HG02798 (cell line): ENCODE measurements at regions not wholly inside any gene's neighbourhood (a gene's known extent, or its start where the extent isn't known, plus 50 kb on each side); places are given as distances from the start of the nearest gene placed in this dataset.

Experiments used
- ATAC-seq: cut with Tn5 transposase; IDR thresholded peaks from one replicate; pipeline ENCODE4 v1.9.1; 2021; ENCODE audit warnings: mild to moderate bottlenecking; ENCODE audit not compliant: unreplicated experiment, poor library complexity

DNA sequence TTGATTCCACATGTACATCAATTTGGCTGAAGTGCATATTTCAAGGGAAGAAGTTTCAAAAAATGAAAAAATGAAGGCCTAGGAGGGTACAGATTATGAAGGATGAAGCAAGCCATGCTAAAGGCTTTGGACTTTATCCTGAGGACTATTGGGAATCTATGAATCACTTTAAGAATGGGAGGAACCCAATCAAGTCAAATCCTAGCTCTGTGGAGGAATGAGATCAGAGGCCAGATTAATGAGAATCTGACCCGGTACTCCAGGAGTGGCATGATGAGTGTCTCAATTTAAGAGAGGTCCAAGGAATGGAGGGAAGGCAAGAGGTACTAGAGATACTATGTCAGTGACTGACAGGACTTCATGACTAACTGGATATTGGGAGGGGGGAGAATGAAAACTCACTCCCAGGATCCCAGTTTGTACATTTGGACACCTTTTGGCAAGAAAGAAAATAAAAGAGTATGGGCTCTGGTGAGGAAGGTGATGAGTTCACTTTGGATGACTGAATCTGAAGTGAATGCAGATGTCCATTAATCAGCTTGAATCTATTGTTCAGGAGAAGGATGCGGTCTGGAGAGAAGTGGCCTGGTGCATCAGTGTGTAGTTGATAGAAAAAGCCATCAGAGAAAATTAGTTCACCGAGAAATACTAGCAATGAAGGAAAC, 349.0 kb downstream of the EFNB2 start:
- no peak for ATAC-seq

DNA sequence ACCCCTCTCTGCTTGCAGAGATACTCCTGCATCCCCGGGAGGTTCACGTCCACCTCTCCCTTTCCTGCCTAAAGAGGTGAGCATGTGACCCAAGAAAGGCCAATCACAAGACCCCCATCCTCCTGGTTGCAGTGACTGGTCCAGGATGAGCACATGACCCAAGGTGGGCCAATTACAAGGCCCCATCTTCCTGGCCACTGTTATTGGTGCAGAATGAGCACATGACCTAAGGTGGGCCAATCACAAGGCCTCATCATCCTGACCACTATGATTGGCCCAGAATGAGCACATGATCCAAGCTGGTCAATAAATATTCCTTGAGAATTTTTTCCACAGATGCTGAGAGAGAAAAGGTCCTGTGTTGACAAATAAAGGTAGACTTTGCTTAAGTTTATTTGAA, 350.7 kb downstream of the EFNB2 start:
- ATAC-seq, result peak; percentile 41

DNA sequence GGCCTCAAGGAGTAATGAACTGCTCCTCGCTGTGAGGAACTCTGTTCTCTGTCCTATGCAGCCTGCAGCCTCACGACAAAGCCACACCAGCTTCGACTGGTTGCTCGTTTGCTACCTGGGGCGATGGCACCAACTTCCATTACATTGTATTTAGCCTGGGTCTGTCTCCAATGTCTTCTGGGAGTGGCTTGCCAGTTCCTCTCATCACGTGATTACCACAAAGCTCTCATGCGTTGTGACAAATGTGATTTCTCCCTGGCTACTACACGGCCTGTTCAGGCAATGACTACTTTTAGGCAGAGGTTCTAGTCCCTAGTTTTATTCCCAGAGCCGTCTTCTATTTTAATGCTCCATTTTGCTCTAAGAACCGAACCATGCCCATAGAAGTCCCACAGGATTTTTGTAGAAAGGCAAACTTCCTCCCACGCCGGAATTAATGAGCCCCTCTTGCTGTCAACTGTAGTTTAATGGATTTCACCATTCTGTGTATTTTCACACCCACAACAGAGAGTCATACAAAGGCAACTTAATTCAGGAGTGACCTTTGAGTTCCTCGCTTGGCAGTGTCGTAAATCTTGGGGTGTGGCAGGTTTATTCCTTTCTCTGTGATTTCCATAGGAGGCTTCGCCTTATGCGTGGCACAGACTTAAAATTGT, 351.9 kb downstream of the EFNB2 start:
- ATAC-seq, result no peak

DNA sequence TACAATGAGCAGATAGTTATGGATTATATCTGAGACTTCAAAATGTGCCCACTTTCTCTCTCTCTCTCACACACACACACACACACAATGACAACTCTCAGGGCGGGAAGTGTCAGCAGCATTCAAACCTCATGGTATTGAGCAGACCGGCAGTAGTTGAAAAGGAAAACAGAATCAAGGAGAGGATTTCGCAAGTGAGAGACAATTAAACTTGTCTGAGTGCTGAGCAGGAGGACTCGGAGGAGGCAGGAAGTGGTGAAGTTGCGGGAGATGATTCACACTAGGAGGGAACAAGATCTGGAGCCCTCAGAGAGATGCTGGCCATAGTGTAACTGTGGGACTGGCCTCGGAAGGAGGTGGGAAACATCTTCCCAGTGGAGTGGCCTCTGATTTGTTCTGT, 353.1 kb downstream of the EFNB2 start:
- no peak for ATAC-seq

DNA sequence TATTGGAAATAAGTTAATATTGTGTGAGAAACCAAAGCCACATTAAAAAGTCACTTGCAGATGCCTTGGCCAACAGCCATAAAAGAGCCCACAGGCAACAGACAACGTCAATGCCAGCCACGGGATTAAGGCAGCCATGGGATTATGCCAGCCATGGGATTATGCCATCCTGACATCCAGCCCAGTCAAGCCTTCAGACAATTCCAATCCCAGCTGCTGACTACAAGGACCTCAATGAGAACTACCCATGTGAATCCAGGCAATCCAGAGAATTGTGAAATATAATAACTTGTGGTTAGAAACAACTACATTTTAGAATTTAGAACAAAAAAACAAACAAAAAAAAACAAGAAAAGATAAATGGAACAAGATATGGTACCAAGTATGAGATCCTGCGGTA, 356.6 kb downstream of the EFNB2 start:
- ATAC-seq, result no peak

DNA sequence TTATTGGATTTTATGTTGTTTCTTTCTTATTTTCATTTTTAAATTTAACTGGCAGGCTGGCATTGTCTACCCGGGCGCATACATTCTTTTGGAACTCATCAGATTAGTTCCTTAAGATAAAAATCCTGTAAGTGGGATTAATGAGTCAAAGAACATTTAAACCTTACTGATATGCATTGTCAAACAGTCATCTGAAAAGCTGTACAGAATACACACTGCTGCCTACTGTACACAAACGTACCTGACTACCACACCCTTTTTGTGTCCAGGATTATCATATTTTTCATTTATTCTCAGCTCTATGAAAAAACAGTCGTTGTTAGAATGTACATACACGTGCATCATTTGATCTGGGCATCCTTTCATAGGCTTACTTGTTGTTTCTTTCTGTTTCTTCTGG, 358.3 kb downstream of the EFNB2 start:
- no peak for ATAC-seq

DNA sequence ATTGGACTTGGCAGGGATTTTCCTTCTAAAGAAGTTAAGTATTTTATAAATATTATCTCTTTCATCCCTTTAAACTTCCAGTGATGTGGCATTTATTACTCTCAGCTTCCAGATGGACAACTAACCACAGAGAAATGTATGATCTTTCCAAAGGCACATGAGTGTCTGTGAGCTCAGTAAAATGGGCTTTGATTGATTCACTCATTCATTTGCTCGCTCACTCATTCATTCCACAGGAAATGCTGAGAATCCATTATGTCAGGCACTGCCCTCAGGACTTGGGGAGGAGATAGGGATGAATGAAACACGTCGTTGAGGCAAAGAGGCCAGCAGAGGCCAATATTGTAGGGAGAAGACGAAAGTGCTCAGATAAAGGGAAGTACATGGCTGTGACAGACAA, 359.3 kb downstream of the EFNB2 start:
- ATAC-seq, result no peak

DNA sequence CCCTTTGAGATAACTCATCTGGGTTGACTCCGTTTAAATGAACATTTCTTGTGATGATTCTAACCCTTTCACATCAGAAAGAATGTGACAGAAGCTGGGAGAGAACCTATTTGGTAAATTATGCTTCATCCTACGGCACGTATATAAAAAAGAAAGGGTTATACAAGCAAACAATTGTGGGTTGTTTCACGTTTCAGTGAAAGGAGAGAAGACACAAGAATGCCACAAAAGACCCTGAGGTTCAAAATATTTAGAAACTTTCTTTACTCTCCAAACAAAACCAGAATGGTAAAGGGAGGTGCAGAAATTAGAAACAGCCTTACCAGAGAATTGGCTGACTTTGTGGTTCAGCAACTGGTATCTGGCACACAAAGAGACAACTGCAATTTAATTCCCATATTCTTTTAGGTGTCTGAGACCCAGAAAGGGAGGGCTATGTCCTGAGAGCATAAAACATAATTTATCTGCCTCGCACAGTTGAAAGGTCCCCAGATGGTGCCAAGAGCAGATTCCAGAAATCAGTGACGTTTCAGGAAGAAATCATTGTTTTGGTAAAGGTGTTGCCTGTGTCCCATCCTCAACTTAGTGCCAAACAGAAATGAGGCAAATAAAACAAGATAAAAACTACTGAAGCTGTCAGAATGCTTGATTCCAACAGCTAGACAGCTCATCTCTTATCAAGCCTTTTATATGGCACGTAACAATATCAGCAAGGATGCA, 361.4 kb downstream of the EFNB2 start:
- no peak for ATAC-seq

DNA sequence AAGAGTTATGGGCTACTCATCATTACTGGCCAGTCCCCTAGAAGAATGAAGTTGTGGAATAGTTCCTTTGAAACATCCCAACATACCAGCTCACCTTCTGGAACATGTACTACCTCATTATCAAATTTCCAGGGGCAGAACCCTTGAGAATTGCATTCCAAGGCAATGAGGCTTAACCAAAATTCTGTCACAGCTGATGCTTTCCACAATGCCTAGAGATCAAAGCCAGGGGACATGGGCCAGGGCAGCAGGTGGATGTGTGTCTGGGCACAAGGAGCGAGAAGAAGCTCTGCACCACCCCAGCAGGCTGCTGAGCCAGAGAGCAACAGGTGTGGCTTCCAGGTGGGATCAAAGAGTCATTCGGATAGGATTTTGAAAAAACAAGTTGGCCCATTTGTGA, 362.1 kb downstream of the EFNB2 start:
- no peak for ATAC-seq

DNA sequence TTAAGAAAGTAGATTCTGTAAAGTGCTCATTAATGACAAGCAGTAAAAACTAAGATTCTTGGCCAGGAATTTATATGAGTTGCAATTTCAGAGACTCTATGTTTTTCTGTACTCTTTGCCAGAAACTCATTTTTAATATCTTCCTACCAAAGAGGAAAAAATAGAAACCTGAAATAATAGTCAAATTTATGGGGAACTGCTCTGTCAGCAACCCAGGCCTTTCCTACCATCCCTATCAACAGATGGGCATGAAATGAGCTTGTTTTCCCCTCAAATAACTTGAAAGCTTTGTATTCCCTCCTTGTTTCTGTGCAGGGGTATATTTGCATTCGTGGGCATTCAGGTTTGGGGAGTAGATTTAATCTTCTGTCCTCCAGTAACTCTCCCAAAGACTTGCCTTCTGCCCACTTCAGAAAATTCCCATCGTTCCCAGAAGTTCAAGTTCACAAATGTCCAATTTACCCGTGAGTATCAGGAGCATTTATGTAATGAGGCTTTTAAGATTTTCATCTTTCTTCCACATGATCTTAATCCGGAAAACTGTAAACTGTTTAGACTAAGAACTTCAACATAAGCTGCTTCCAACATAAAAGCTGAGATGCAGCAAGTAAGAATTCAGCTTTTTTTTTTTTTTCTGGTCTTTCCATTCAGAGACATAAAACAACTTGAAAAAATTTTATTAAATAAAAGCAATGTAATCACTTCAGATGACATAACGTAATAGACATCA, 363.1 kb downstream of the EFNB2 start:
- no peak for ATAC-seq

DNA sequence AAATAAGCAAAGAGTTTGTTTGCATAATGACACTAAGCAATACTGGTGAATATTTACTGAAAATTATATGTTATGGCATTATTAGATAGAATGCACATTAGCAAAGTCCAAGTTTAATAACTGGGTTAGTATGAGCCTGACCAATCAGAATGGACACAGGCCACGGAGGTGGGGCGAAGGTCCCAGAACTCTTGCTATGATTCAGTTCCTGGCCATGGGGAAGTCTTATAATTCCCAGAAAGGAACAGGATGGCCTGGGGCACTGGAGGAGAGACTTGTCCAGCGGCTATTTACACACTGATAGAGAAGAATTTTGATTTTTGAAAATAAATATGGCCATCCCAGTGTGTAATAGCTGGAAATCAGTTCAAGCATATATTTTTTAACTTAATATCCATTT, 372.0 kb downstream of the EFNB2 start:
- no peak for ATAC-seq

DNA sequence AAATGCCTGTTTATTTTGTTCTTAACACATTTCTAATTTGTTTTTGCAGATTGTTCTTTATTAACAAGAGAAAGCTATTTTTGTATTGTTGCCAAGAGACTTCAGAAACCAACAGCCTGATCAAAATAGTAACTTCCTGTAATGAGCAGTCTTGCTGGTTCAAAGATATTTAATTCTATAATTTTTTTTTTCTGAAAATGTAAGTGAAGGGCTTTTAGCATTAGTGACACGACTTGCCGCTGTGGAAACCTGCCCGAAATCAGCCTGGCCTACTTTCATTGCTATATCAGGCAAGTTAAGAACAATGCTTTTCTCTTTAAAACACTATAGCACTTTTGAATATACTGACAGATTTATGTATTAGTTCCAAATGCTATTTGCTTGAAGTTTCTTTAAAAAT, 374.3 kb downstream of the EFNB2 start:
- ATAC-seq, result no peak

DNA sequence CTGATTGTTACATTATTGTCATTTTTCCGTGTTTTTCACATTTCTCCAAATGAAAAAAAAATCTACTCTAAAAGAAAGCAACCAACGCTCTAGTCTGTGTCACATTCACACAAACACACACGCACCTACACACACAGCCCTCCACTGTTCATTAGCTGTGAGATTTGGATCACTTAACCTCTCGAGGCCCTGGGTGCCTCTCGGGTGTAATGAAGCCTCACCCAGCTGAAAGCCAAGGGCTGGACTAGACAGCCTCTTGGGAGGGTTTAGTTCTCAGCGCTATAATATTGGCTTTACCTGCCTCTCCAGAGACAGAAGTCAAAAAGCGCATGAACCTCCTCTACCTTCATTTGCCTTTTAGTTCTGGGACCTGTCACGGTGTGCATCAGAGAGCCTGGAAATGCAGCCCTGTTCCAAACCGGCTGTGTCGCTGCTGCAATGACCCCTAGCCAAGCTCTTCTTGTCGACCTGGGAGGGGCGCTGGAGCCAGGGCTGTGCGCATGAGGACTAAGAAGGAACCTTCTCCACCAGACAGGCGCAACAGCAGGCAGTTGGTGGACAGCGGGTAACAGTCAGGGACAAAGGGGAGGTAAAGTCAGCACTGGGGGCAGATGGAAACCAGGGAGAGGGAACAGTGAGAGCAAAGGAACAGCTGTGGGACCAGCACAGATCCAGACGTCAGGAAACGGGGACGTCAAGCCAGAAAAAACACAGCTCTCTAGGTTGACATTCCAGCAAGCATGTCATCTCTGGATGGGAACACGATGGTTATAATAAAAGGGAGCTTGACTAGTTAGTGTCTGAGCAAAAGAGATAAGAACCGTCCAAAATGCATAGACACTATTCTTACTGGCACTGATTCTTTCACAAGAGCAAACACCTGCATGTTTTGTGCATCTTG, 375.9 kb downstream of the EFNB2 start:
- ATAC-seq, result no peak

DNA sequence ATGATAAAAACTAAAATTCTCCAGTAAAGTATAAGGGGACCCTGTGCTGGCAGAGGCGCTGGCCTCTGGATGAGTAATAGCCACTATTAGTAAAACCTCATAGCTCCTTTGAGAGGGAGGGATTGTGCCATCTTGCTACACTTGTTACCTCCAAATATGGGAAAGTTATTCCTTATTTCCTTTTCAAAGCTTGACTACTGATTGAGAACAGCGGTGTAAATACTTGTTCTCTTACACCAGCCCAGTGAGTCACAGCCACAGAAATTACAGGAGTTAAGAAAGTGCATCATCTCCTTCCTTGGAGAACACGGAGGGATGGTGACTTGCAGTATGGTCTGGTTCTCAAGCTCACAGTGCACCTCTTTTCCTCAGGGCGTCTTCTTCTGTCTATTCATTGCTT, 379.0 kb downstream of the EFNB2 start:
- no peak for ATAC-seq

DNA sequence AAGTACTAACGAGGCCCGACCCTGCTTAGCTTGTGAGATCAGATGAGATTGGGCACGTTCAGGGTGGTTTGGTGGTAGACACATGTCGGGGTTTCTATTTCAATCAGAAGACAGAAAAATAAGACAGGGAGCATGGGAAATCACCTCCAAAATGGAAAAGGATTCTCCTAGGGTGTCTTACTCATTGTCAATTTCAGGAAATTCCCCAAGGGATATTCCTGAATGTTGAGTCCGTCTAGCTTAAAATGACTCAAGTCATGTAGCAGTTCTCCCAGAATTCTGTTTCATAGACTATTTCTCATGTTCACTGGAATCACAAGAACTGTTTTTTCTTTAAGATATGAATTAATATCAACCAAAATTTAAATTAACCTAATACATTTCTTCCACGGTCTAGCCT, 380.1 kb downstream of the EFNB2 start:
- ATAC-seq, result no peak

DNA sequence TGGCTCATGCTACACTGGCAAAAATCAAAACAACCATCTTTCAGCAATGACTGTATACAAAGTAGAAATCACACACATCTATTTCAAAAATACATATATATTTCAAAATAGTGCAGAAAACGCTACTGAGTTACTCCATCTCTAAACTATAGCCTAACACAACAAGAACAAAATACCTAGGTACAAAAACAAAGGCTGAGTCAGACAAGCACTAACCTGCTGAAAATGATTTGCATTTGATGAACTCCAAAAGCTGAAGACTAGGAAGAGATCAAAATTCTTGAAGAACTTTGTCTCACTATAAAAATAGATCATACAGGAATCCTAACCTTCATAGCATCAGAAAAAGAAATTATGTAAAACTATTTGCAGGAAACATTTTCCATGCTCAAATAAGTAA, 381.6 kb downstream of the EFNB2 start:
- no peak for ATAC-seq

DNA sequence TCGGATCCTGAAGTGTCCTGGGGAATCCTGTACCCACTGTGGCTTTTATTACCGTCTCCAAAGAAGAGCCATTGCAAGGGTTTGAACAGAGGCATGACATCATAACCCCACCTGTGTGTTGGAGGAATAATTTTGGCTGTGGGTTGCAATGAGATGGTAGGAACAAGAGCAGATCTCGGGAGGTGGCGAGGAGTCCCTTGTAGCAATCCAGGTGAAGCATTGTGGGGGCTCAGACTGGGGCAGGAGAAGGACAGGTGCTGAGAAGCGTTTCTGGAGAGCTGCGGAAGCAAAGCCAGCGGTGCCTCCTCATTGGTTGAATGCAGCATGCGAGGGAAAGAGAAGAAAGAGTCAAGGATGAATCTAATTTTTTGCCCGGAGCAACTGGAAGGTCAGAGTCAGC, 382.4 kb downstream of the EFNB2 start:
- ATAC-seq, result no peak

DNA sequence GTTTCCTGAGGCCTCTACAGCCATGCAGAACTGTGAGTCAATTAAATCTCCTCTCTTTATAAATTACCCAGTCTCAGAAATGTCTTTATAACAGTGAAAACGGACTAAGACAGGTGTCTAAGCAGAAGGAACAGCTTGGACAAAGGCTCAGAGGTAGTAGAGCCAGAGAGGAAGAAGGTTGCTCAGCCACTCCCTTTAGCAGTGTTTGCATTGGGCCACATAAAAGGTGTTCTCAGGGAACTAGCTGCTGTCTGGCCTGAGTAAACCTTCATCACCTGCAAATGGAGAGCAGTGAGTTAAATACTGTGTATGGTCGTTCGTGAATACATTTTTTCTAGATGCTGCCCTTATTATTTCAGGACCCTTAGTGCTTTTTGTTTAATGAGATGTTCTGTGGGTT, 383.4 kb downstream of the EFNB2 start:
- ATAC-seq, result no peak

DNA sequence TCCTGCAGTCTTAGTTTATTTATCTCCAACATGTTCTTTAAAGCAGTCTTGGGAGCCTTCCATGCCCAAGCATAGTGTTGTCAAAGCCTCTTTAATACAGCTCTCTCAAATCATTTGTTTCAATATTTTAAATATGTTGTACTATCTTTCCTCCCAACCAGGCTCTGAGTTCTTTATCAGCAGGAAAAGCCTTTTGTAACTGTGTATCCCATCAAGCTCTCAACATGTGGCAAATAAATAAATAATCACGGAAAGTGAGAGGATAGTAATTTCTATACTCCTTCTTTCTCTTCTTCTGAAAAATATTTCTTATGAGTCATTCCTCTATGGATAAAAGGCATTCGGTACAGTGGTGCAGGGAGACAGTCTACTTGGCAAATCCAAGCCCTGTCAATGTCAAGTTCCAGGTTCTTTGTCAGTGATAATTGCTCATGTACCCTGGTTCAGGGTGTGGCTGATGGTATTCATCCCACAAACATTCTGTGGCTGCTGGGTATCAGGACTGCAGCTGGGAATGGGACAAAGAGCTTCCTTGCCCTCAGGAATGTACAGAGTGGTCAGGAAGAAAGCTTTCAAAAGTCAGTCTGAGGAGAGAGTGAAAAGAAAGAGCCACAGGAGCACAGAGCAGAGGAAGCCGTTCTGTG, 384.3 kb downstream of the EFNB2 start:
- ATAC-seq, result no peak
